GM12874 (cell line): ENCODE measurements at regions not wholly inside any gene's neighbourhood (a gene's known extent, or its start where the extent isn't known, plus 50 kb on each side); places are given as distances from the start of the nearest gene placed in this dataset.

Source experiments
- CTCF ChIP-seq: IDR thresholded peaks from 2 replicates; pipeline ENCODE4 v1.5.1; 2011; ENCODE audit warnings: low read depth, mild to moderate bottlenecking, control low read depth, low read length, moderate library complexity; ENCODE audit not compliant: insufficient read depth

GRCh38 chr5:92795633-92796032, 785.4 kb downstream of the NR2F1-AS1 start:
- TF ChIP-seq CTCF, result no peak

GRCh38 chr5:92780057-92780456, 801.0 kb downstream of the NR2F1-AS1 start:
- TF ChIP-seq CTCF, result no peak

- TF ChIP-seq CTCF, result no peak
Measured at GRCh38 chr5:92779536-92779935, 801.5 kb downstream of the NR2F1-AS1 start.

GRCh38 chr5:92778261-92778660, 802.8 kb downstream of the NR2F1-AS1 start:
- TF ChIP-seq CTCF, result no peak

- TF ChIP-seq CTCF, result no peak
Measured at GRCh38 chr5:92777421-92777820, 803.6 kb downstream of the NR2F1-AS1 start.

- no peak for TF ChIP-seq CTCF
Measured at GRCh38 chr5:92775711-92776615, 805.1 kb downstream of the NR2F1-AS1 start.

GRCh38 chr5:92769978-92770377, 811.0 kb downstream of the NR2F1-AS1 start:
- no peak for TF ChIP-seq CTCF
